HepG2 (cell line): ENCODE measurements at regions not wholly inside any gene's neighbourhood (a gene's known extent, or its start where the extent isn't known, plus 50 kb on each side); places are given as distances from the start of the nearest gene placed in this dataset.
A peak's percentile ranks its signal among the peaks of the same experiment; 100 is the strongest.

Source experiments
- ATAC-seq: fragments of 200-7000 bp; cut with Tn5 transposase; 3 replicates; pipeline ENCODE4 v1.9.1; 2020; ENCODE audit warnings: mild to moderate bottlenecking, moderate library complexity
- BruUV-seq: library from RNA; stranded (reverse); fragments of 400-500 nt; replicated peaks from 2 replicates; lab custom pipeline; 2021; lab: Mats Ljungman, UMichigan
- CTCF ChIA-PET: fragments of 300-600 bp; formaldehyde crosslinking; extraction: SDS; loops from one replicate; lab custom pipeline; 2021; ENCODE audit warnings: low total read pairs, inconsistent platforms, low intra/inter-chr PET ratio; lab: Yijun Ruan, JAX
- POLR2A ChIA-PET: fragments of 350-600 bp; sonication (Branson Sonifier 250); formaldehyde crosslinking; loops from one replicate; lab custom pipeline; 2020; ENCODE audit warnings: antibody characterized with exemption, inconsistent platforms; lab: Yijun Ruan, JAX
- DNase-seq: peaks from one replicate; pipeline ENCODE4 v3.0.0-alpha.2; 2015; ENCODE audit warnings: low spot score
- FAIRE-seq: peaks from 3 replicates; lab custom pipeline; 2011; peaks lifted over from hg19 to GRCh38; lab: Jason Lieb, UNC
- H2AFZ ChIP-seq: one replicate; pipeline ENCODE4 v1.6.1; 2011; ENCODE audit warnings: low read length, inconsistent platforms
- H3K27ac ChIP-seq: fragments of 300-600 bp; 3 replicates; pipeline ENCODE4 v1.8.0; 2011; ENCODE audit warnings: mixed run types, mild to moderate bottlenecking, mixed read lengths, low read length, inconsistent platforms; ENCODE audit not compliant: insufficient read depth; ENCODE audit errors: extremely low read length
- H3K27me3 ChIP-seq, 2 experiments: fragments of 200-600 bp in 1 of 2; 2 replicates in 1 of 2; 3 replicates in 1 of 2; pipeline versions ENCODE4 v1.6.0 to v1.8.0; 2011; ENCODE audit warnings: low read length in 2 of 2, mild to moderate bottlenecking in 2 of 2, moderate library complexity in 2 of 2, inconsistent platforms in 1 of 2; ENCODE audit not compliant: insufficient read depth in 2 of 2, control insufficient read depth in 1 of 2
- H3K36me3 ChIP-seq, 2 experiments: fragments of 200-600 bp in 1 of 2; replicated peaks in 1 of 2; 2 replicates in 1 of 2; 3 replicates in 1 of 2; pipeline versions ENCODE4 v1.5.1 to v1.8.0; 2011; ENCODE audit warnings: low read length in 2 of 2, inconsistent platforms in 1 of 2; ENCODE audit not compliant: insufficient read depth in 2 of 2, control insufficient read depth in 1 of 2
- H3K4me1 ChIP-seq: 2 replicates; pipeline ENCODE4 v1.5.1; 2012; ENCODE audit warnings: low read length, inconsistent platforms; ENCODE audit not compliant: insufficient read depth
- H3K4me2 ChIP-seq: 2 replicates; pipeline ENCODE4 v1.6.0; 2011; ENCODE audit warnings: low read depth, low read length, inconsistent platforms
- H3K4me3 ChIP-seq, 3 experiments: fragments of 200-600 bp in 1 of 3; sonication (generic), shearing (Covaris generic) in 1 of 3; replicated peaks in 1 of 3; 2 replicates each; pipeline ENCODE4 v1.5.1; 2011 to 2016; ENCODE audit warnings: low read length in 3 of 3, inconsistent platforms in 2 of 3, low read depth in 2 of 3, mild to moderate bottlenecking in 2 of 3, control low read depth in 1 of 3, mixed read lengths in 1 of 3; ENCODE audit not compliant: insufficient read depth in 1 of 3
- H3K79me2 ChIP-seq: one replicate; pipeline ENCODE4 v1.6.1; 2011; ENCODE audit warnings: low read length, inconsistent platforms; ENCODE audit not compliant: insufficient read depth
- H3K9ac ChIP-seq: 2 replicates; pipeline ENCODE4 v1.6.0; 2011; ENCODE audit warnings: mild to moderate bottlenecking, low read depth, low read length, inconsistent platforms; ENCODE audit not compliant: insufficient read depth
- H3K9me3 ChIP-seq: 2 replicates; pipeline ENCODE4 v1.5.1; 2012; ENCODE audit warnings: mild to moderate bottlenecking, low read length
- H4K20me1 ChIP-seq: 2 replicates; pipeline ENCODE4 v1.6.0; 2011; ENCODE audit warnings: inconsistent platforms, mild to moderate bottlenecking, low read length, moderate library complexity; ENCODE audit not compliant: insufficient read depth
- CREB3 ChIP-seq: sonication (generic); formaldehyde crosslinking; IDR thresholded peaks from 2 replicates; pipeline ENCODE4 v1.5.0; 2020; ENCODE audit warnings: missing genetic modification reagents
- DPF2 ChIP-seq: sonication (generic); formaldehyde crosslinking; IDR thresholded peaks from 2 replicates; pipeline ENCODE4 v1.4.0; 2020; ENCODE audit warnings: mild to moderate bottlenecking, low read depth, missing genetic modification reagents, borderline replicate concordance
- EHMT2 ChIP-seq: fragments of 200-600 bp; sonication (generic); IDR thresholded peaks from 2 replicates; pipeline ENCODE4 v1.7.0; 2017; ENCODE audit warnings: antibody characterized with exemption, low read depth, low read length, borderline replicate concordance
- NR1H2 ChIP-seq: sonication (generic); formaldehyde crosslinking; IDR thresholded peaks from 2 replicates; pipeline ENCODE4 v1.8.1; 2022; ENCODE audit warnings: low read depth, missing genetic modification reagents, borderline replicate concordance
- RBFOX2 ChIP-seq: fragments of 200-400 bp; formaldehyde crosslinking; IDR thresholded peaks from 2 replicates; pipeline ENCODE4 v1.6.1; 2017; ENCODE audit warnings: low read depth, mild to moderate bottlenecking, low read length
- RELA ChIP-seq: sonication (generic); formaldehyde crosslinking; IDR thresholded peaks from 2 replicates; pipeline ENCODE4 v1.4.0; 2020; ENCODE audit warnings: missing genetic modification reagents
- SP140L ChIP-seq: sonication (generic); formaldehyde crosslinking; IDR thresholded peaks from 2 replicates; pipeline ENCODE4 v1.4.0; 2020; ENCODE audit warnings: missing genetic modification reagents, borderline replicate concordance
- TIGD3 ChIP-seq: sonication (generic); formaldehyde crosslinking; IDR thresholded peaks from 2 replicates; pipeline ENCODE4 v1.5.1; 2020; ENCODE audit warnings: mild to moderate bottlenecking, missing genetic modification reagents, borderline replicate concordance
- WIZ ChIP-seq: sonication (generic); formaldehyde crosslinking; IDR thresholded peaks from 2 replicates; pipeline ENCODE4 v1.5.1; 2020; ENCODE audit warnings: mild to moderate bottlenecking, missing genetic modification reagents
- ZBTB33 ChIP-seq: sonication (generic); formaldehyde crosslinking; IDR thresholded peaks from 2 replicates; pipeline ENCODE4 v1.4.0; 2020; ENCODE audit warnings: missing genetic modification reagents
- ZFP36L1 ChIP-seq: sonication (generic); formaldehyde crosslinking; IDR thresholded peaks from 2 replicates; pipeline ENCODE4 v1.8.0; 2022; ENCODE audit warnings: mild to moderate bottlenecking, missing genetic modification reagents, moderate library complexity
- WGBS: methylation state at CpG from one replicate; pipeline ENCODE4 v1.1.6; 2017; ENCODE audit warnings: low lambda C conversion rate; 5-methylcytosine and 5-hydroxymethylcytosine counted together
- in situ Hi-C: cut with HindIII; loops from 2 replicates; pipeline ENCODE4 v1.10.0; 2017; ENCODE audit warnings: low pct_unique_long_range_greater_than_20kb; ENCODE audit not compliant: extremely low pct_ligation_motif_present
- intact Hi-C: fragments of 100-400 bp; cut with micrococcal nuclease; formaldehyde crosslinking; loops from one replicate; pipeline ENCODE4 v1.10.0; 2022; ENCODE audit not compliant: unreplicated experiment

GRCh38 chr17:11031787-11032186 lies 193.9 kb upstream of the PIRT start:
- Histone ChIP-seq H2AFZ (no peak overlapping the region), H3K36me3 (no peaks in the 10 kb centered on the region), H3K4me3 (no peak overlapping the region), H4K20me1 (no peaks in the 10 kb centered on the region), H3K4me2 (no peak overlapping the region), H3K4me1 (no peaks in the 10 kb centered on the region), H3K9me3 (peaks cover 12% of the 10 kb centered on the region), H3K27ac (no peak overlapping the region), H3K9ac (no peak overlapping the region), H3K27me3 (no peaks in the 10 kb centered on the region), H3K79me2 (no peaks in the 10 kb centered on the region)
- TF ChIP-seq DPF2 (CRISPR knock-in tag): no peak
- no peak for TF ChIP-seq RBFOX2
- no peak for TF ChIP-seq NR1H2 (CRISPR knock-in tag)
- TF ChIP-seq ZBTB33 (CRISPR knock-in tag): peak; percentile 55; the same call in 1 of the 2 replicates
- in situ Hi-C loops (no loop called here), intact Hi-C loops (no loop called here)
- DNase-seq: no peak
- CTCF ChIA-PET: no interaction called here
- no TSS peak for BruUV-seq
- POLR2A ChIA-PET: no interaction called here
- no peak for FAIRE-seq
- WGBS: 79% methylated on average over 3 of the region's 4 CpGs
- ATAC-seq: no peak

GRCh38 chr17:11029791-11030190 lies 191.9 kb upstream of the PIRT start:
- no peak overlapping the region for H2AFZ ChIP-seq
- in situ Hi-C loops (no loop called here), intact Hi-C loops (no loop called here)
- H3K4me2 ChIP-seq: no peak overlapping the region
- WGBS: 64% methylated on average over 3 of the region's 3 CpGs
- ATAC-seq (no peak), FAIRE-seq (no peak), DNase-seq (no peak)
- ChIA-PET CTCF (no interaction called here), POLR2A (no interaction called here)
- no peaks in the 10 kb centered on the region for H3K4me1 ChIP-seq
- H4K20me1 ChIP-seq: no peaks in the 10 kb centered on the region
- no TSS peak for BruUV-seq
- no peak for TF ChIP-seq ZFP36L1 (CRISPR knock-in tag)
- TF ChIP-seq RELA (CRISPR knock-in tag): no peak
- no peak for TF ChIP-seq EHMT2
- no peak for TF ChIP-seq SP140L
- no peak for TF ChIP-seq WIZ (CRISPR knock-in tag)
- no peak for TF ChIP-seq TIGD3 (CRISPR knock-in tag)
- no peak for TF ChIP-seq CREB3
- H3K27me3 ChIP-seq: no peaks in the 10 kb centered on the region
- no peak overlapping the region for H3K9ac ChIP-seq
- no peaks in the 10 kb centered on the region for H3K79me2 ChIP-seq
- H3K36me3 ChIP-seq: no peaks in the 10 kb centered on the region
- no peak overlapping the region for H3K4me3 ChIP-seq
- H3K9me3 ChIP-seq: peaks cover 12% of the 10 kb centered on the region
- no peak overlapping the region for H3K27ac ChIP-seq
